Lung (tissue), 11 donors: ENCODE measurements at regions not wholly inside any gene's neighbourhood (a gene's known extent, or its start where the extent isn't known, plus 50 kb on each side); places are given as distances from the start of the nearest gene placed in this dataset.

Experiments used
- ATAC-seq: fragments of 200-7000 bp; cut with Tn5 transposase; one replicate; pipeline ENCODE4 v1.9.1; 2020; ENCODE audit warnings: moderate number of reproducible peaks; ENCODE audit not compliant: insufficient read depth, low FRiP score
- DNase-seq, 3 donors: peaks; one replicate each; pipeline ENCODE4 v3.0.0-alpha.2; 2013 to 2017
- H3K27ac ChIP-seq, 2 donors: one replicate each; pipeline ENCODE4 v1.5.1; 2013; ENCODE audit warnings: mild to moderate bottlenecking in 2 of 2, moderate library complexity in 2 of 2, control low read depth in 1 of 2, inconsistent platforms in 1 of 2, low read depth in 1 of 2, low read length in 1 of 2
- H3K27me3 ChIP-seq, 3 donors: one replicate each; pipeline ENCODE4 v1.5.1; 2013; ENCODE audit warnings: low read length in 2 of 3; ENCODE audit not compliant: control insufficient read depth in 3 of 3, insufficient read depth in 3 of 3
- H3K36me3 ChIP-seq, 4 donors: one replicate each; pipeline ENCODE4 v1.5.1; 2013; ENCODE audit warnings: low read length in 4 of 4, mild to moderate bottlenecking in 1 of 4, moderate library complexity in 1 of 4; ENCODE audit not compliant: control insufficient read depth in 4 of 4, insufficient read depth in 4 of 4
- H3K4me1 ChIP-seq, 5 donors: one replicate each; pipeline ENCODE4 v1.5.1; 2013; ENCODE audit warnings: low read length in 5 of 5, mild to moderate bottlenecking in 2 of 5, moderate library complexity in 1 of 5; ENCODE audit not compliant: control insufficient read depth in 5 of 5, insufficient read depth in 5 of 5
- H3K4me3 ChIP-seq: one replicate; pipeline ENCODE4 v1.5.1; 2013; ENCODE audit warnings: mild to moderate bottlenecking, control low read depth, moderate library complexity
- H3K9ac ChIP-seq, 2 donors: one replicate each; pipeline ENCODE4 v1.5.1; 2013; ENCODE audit warnings: low read length in 2 of 2, control low read depth in 1 of 2; ENCODE audit not compliant: insufficient read depth in 1 of 2
- H3K9me3 ChIP-seq, 4 donors: one replicate each; pipeline ENCODE4 v1.5.1; 2013; ENCODE audit warnings: low read length in 3 of 4, mild to moderate bottlenecking in 1 of 4, moderate library complexity in 1 of 4; ENCODE audit not compliant: control insufficient read depth in 4 of 4, insufficient read depth in 3 of 4
- WGBS, 2 donors: extraction: QIAGEN DNeasy Blood & Tissue Kit; methylation state at CpG; one replicate each; pipeline ENCODE4 v1.1.7; 2013; 5-methylcytosine and 5-hydroxymethylcytosine counted together
- TF ChIP-seq, protein P1 (sequence below): IDR thresholded peaks from 2 replicates; pipeline ENCODE4 v1.5.1; 2012; ENCODE audit warnings: mild to moderate bottlenecking; ENCODE audit errors: control extremely low read depth, extremely low read depth
- donor health status: control.
- donor health status: control.
- donor health status: Bipolar disorder and iron deficiency.
- donor health status: healthy.
- donor health status: DM: yes; HTN: yes; CAD: no.

- 35 to 36% methylated on average over 1 of the region's 1 CpG for whole genome bisulfite sequencing, 2 donors
- Histone ChIP-seq H3K9ac (no peak overlapping the region), H3K27ac (no peak overlapping the region), H3K4me3 (no peak overlapping the region), H3K36me3 (no peaks in the 10 kb centered on the region), H3K27me3 (no peaks in the 10 kb centered on the region), H3K4me1 (peaks cover 0 to 8% (median 0%) of the 10 kb centered on the region in 5 donors), H3K9me3 (peaks cover 0 to 3% (median 0%) of the 10 kb centered on the region in 4 donors)
- ATAC-seq (no peak), DNase-seq (no peak)
- TF ChIP-seq, protein P1, sequence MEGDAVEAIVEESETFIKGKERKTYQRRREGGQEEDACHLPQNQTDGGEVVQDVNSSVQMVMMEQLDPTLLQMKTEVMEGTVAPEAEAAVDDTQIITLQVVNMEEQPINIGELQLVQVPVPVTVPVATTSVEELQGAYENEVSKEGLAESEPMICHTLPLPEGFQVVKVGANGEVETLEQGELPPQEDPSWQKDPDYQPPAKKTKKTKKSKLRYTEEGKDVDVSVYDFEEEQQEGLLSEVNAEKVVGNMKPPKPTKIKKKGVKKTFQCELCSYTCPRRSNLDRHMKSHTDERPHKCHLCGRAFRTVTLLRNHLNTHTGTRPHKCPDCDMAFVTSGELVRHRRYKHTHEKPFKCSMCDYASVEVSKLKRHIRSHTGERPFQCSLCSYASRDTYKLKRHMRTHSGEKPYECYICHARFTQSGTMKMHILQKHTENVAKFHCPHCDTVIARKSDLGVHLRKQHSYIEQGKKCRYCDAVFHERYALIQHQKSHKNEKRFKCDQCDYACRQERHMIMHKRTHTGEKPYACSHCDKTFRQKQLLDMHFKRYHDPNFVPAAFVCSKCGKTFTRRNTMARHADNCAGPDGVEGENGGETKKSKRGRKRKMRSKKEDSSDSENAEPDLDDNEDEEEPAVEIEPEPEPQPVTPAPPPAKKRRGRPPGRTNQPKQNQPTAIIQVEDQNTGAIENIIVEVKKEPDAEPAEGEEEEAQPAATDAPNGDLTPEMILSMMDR = no peak
Observed at GRCh38 chr9:80146466-80146865, 574.7 kb downstream of the TLE4 start.

DNA sequence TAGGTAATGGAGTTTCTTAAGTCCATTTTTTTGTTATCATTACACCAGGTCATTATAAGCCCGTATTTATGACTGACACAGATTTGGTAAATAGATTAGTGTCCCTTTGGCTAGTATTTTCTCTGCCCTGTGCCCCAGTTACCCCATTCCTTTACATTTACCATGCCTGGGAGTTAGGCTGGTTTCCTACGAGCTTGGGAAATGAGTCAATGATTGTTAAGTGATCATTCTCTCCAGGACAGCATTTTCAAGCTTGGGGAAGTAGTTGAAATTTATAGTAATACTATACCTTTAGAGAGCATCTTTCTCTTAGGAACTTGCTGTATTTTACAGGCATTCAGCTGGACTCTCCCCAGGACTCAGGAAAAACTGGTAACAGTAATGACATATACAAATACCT, 573.1 kb downstream of the TLE4 start:
- Histone ChIP-seq H3K9me3 (peaks cover 0 to 1% (median 0%) of the 10 kb centered on the region in 4 donors), H3K36me3 (no peaks in the 10 kb centered on the region), H3K27me3 (no peaks in the 10 kb centered on the region), H3K4me3 (no peak overlapping the region), H3K4me1 (peaks cover 0 to 8% (median 0%) of the 10 kb centered on the region in 5 donors), H3K27ac (no peak overlapping the region), H3K9ac (no peak overlapping the region)
- WGBS, 2 donors = 88% methylated on average over 2 of the region's 2 CpGs
- TF ChIP-seq, protein P1 = no peak
- ATAC-seq (no peak), DNase-seq (no peak)

DNA sequence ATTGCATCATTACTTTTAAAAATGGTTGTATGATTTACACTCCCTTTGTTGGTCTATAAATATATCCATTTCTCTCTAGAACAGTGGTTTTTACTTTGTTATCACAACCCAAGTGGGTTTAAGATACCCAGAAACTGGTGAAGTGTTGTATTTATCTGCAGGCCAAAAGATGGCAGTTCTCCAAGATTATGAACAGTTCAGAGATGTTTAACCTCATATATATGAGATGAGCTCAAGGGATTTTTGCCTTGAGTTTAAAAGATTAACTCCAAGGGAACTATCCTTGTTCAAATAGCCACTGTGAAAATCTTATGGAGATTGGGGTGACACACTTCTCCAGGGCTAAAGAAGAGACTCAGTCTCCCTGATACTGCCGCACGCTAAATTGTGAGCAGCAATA, 572.6 kb downstream of the TLE4 start:
- TF ChIP-seq, protein P1 = no peak
- H3K9ac ChIP-seq = no peak overlapping the region
- no peaks in the 10 kb centered on the region for H3K27me3 ChIP-seq
- H3K4me1 ChIP-seq = peaks cover 0 to 8% (median 0%) of the 10 kb centered on the region in 5 donors
- no peaks in the 10 kb centered on the region for H3K9me3 ChIP-seq
- ATAC-seq (no peak), DNase-seq (no peak)
- no peak overlapping the region for H3K4me3 ChIP-seq
- H3K36me3 ChIP-seq = no peaks in the 10 kb centered on the region
- 94 to 98% methylated on average over 2 of the region's 2 CpGs for WGBS, 2 donors
- H3K27ac ChIP-seq = no peak overlapping the region

GRCh38 chr9:80143899-80144298, 572.1 kb downstream of the TLE4 start:
- ATAC-seq (no peak), DNase-seq (no peak)
- Histone ChIP-seq H3K4me1 (peaks cover 0 to 8% (median 0%) of the 10 kb centered on the region in 5 donors), H3K27me3 (no peaks in the 10 kb centered on the region), H3K9me3 (no peaks in the 10 kb centered on the region), H3K27ac (no peak overlapping the region), H3K9ac (no peak overlapping the region), H3K4me3 (no peak overlapping the region), H3K36me3 (no peaks in the 10 kb centered on the region)
- 86 to 96% methylated on average over 3 of the region's 3 CpGs for WGBS, 2 donors
- TF ChIP-seq, protein P1 = no peak
